Activated CD4-positive, alpha-beta T cell treated with anti-CD3 and anti-CD28 coated beads, Interleukin-2, Interleukin-4, amounts not matched to agents 100 ng/mL and 50 ng/mL, durations not matched to agents 16 hours and 8 hours (primary cell): ENCODE measurements at regions not wholly inside any gene's neighbourhood (a gene's known extent, or its start where the extent isn't known, plus 50 kb on each side); places are given as distances from the start of the nearest gene placed in this dataset.
"Not testable (repeated sequence)": the region's sequence is repeated elsewhere in the genome, so short reads cannot be mapped to it uniquely, and the experiment has no call there.

Experiments used
- DNase-seq: peaks from one replicate; pipeline ENCODE4 v3.0.0-alpha.2; 2020; ENCODE audit warnings: low spot score

- no peak for DNase-seq
Observed at GRCh38 chr5:66348387-66349125, 204.5 kb downstream of the SREK1 start.

DNA sequence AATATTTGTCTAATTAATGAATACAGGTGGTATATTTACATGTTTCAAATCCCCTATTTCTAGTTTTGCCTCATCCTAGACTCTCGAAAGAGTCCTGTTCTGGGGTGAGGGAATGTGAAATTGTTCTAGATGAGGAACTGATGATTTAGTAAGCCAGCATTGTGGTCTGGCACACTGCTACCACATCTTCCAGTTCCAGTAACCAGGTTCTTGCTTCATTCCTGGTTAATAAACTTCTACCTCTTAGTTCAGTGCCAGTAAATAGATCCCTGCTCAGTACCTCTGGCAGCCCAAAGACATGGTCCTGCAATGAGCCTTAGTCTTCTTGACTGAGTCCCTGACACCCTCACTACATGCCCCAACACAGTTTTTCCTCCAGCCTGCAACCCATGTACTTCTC is 207.7 kb downstream of the SREK1 start:
- DNase-seq: no peak

- no peak for DNase-seq
Observed at GRCh38 chr5:66353186-66353585, 209.1 kb downstream of the SREK1 start.

GRCh38 chr5:66354422-66354821 is 210.3 kb downstream of the SREK1 start:
- DNase-seq: no peak

DNA sequence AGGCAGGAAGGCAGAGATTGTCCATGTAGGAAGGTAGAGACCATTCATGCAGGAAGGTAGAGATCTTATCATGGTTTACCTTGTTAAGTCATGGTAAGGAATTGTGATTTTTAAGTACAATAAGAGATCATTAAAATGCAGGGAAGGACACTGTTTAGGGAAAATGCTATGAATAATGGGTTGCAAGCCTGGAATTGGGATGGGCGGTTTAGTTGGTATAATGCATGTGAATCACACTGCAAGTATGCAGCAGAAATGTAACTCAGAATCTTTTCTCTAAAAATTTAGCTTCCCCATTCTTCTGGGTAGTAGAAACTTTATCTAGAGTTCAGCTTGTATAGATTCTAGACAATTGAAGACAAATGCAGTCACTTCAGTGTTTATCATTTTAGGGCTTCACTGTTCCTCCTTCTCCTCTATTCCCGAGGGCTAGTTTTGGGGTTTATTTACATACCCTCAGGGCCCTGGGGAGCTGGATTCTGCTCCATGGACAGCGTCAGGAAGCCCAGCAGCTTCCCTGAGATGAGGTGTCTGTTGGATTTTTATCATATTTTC is 212.0 kb downstream of the SREK1 start:
- DNase-seq: no peak

- no peak for DNase-seq
Observed at GRCh38 chr5:66358741-66359140, 214.6 kb downstream of the SREK1 start.

- no peak for DNase-seq
Observed at GRCh38 chr5:66361070-66361469, 217.0 kb downstream of the SREK1 start.

- DNase-seq: no peak
Observed at GRCh38 chr5:66362046-66362445, 217.9 kb downstream of the SREK1 start.

DNA sequence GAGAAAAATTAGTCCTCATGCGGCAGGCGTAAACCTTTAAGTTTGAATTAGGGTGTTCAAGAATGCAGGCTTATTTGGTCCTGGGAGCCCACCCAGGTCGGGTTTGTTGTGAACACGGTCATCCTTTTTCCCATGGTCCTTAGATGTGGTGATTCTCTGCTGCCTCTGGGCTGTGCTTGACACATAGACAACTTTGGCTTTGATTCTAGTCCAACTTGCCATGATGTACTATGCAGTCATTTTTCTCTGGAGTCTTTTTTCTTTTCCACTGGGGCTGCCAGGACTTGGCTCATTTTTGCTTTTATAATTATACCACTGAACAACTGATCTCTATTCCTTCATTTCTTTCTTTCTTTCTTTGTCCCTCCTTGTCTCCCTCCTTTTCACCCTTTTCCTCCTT is 218.6 kb downstream of the SREK1 start:
- DNase-seq: no peak

GRCh38 chr5:66363097-66363496 is 219.0 kb downstream of the SREK1 start:
- no peak for DNase-seq

- DNase-seq: no peak
Observed at GRCh38 chr5:66364186-66364585, 220.1 kb downstream of the SREK1 start.

GRCh38 chr5:66365981-66366380 is 221.9 kb downstream of the SREK1 start:
- DNase-seq: no peak

DNA sequence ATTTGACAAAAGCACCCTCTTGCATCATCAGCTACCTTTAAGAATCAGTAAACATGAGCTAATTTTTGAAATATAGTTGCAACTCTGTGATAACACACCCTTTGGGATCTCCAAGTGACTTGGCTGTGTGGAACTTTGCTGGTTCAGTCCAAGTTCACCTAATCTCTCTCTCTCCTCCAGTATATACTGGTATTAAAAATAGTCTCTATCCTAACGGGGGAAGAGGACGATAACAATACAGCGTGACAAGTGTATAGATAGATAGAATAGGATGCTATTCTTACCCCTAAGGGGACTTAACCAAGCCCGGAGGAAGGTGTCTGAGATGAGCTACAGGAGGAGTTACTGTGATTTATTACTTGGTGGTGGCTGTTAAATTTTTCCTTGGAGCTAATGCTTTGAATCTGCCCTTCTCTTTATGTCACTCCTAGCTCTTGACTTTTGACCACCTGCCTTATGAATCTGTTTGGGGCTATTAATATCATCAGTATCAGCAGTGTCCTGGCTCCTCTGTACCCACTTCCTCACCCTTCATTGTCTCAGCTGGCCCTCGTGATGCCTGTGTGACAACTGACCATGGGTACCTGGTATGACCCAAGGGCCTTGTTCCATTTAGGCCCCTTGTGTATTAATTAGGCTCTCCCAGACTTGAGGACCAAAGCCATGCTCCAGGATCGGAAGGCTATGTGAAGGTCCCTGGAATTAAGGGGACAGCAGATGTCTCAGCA is 223.9 kb downstream of the SREK1 start:
- DNase-seq: no peak

DNA sequence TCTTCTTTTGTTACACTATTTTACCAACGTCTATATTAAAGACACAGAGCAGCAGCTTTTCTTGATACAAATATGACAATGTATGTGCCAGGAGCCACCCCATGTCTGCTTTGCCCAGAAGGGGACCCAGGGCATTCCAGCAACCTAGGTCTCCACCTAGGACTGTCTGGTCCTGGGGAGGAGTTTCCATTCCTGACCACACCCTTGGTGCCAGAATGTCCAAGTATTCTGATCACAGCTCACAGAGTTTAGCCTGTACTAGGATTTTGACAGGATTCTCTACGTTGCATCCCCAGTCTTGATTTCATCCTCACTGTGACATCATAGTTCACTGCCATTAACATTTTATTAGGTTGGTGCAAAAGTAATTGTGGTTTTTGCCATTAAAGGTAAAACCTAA is 224.7 kb downstream of the SREK1 start:
- DNase-seq: no peak

GRCh38 chr5:66377747-66378146 is 218.4 kb upstream of the MAST4 start:
- no peak for DNase-seq

DNA sequence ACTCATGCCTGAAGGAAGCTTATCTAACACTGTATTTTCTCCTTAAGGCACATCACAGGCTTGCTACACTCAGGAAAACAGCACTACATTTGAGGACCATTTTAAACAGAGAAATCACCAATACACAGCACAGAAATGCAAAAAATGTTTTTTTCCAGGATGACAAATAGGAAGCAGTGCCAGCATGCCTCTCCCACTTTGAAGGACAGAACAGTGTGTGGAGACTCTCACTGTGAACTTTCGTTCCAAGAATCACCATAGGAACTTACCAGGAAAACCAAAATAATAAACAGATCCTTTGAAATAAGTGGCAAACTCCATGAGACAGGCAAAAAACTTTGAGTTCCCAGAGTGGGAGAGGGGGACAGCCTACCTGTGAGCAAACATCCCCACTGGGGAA is 217.8 kb upstream of the MAST4 start:
- no peak for DNase-seq

DNA sequence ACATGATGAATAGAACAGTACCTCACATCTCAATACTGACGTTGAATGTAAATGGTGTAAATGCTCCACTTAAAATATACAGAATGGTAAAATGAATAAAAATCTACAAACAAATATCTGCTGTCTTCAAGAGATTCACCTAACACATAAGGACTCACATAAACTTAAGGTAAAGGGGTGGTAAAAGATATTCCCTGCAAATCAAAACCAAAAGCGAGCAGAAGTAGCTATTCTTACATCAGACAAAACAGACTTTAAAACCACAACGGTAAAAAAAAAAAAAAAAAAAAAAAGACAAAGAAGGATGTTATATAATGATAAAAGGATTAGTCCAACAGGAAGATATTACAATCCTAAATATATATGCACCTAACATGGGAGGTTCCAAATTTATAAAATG is 214.0 kb upstream of the MAST4 start:
- DNase-seq: no peak

DNA sequence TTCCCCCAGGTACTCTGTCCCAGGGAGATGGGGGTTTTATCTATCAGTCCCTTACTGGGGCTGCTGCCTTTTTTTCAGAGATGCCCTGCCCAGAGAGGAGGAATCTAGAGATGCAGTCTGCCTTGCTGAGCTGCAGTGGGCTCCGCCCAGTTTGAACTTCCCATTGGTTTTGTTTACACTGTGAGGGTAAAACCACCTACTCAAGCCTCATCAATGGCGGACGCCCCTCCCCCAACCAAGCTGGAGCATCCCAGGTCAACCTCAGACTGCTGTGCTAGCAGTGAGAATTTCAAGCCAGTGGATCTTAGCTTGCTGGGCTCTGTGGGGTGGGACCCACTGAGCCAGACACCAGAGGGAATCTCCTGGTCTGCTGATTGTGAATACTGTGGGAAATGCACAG is 191.0 kb upstream of the MAST4 start:
- DNase-seq: not testable (repeated sequence)

DNA sequence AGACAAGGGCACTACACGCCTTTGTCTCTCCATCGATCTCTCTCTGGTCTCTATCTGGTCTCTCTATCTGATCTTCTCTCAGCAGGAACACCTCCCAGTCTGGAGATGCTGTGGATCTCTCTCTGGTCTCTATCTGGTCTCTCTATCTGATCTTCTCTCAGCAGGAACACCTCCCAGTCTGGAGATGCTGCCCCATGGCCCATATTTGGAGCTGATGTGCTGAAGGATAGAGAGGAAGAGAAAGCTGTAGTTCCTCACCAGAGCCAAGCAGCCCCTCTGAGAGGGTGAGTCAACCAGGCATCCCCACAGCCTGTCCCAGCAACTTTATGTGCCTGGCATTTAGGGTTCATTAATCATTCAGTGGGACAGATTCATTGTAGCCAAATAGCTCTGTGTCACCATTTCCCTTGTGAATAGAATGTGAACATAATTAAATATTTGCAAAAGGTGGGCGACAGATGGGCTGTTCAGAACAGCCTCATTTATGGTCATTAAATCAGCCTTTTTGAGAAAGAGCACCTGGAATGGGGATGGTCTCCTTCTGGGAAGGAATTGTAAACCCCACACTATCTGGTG is 189.3 kb upstream of the MAST4 start:
- DNase-seq: no peak

GRCh38 chr5:66407765-66408164 is 188.4 kb upstream of the MAST4 start:
- no peak for DNase-seq

- DNase-seq: no peak
Observed at GRCh38 chr5:66408576-66408975, 187.6 kb upstream of the MAST4 start.

DNA sequence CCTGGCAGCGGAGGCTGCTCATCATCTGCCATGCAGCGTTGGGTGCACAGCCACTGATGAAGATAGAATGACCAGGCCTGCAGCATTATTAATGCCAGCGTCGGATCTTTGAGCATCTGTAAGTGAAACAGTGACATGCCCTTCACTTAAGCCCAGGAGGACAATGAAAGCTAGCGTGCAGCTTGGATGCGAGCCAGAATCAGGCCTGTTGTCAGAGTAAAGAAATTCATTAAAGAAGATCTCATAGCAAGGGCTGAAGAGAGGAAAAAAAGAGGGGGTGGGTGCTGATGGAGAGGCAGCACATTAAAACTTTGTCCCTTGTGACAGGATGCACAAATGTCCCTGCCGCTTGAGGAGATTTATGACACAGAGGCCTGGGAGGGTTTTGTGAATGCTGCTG is 186.1 kb upstream of the MAST4 start:
- DNase-seq: no peak

- no peak for DNase-seq
Observed at GRCh38 chr5:66411701-66412100, 184.5 kb upstream of the MAST4 start.
